H1 (cell line): ENCODE measurements at regions not wholly inside any gene's neighbourhood (a gene's known extent, or its start where the extent isn't known, plus 50 kb on each side); places are given as distances from the start of the nearest gene placed in this dataset.

Source experiments
- CTCF ChIA-PET: fragments of 300-600 bp; sonication (Branson Sonifier 250); formaldehyde crosslinking; loops from one replicate; lab custom pipeline; 2021; ENCODE audit not compliant: partially characterized antibody; lab: Charles Lee
- POLR2A ChIA-PET: fragments of 300-600 bp; sonication (Branson Sonifier 250); formaldehyde crosslinking; loops from one replicate; lab custom pipeline; 2021; ENCODE audit warnings: inconsistent platforms; ENCODE audit not compliant: partially characterized antibody; lab: Charles Lee
- DNase-seq, 2 experiments: peaks; one replicate each; pipeline versions ENCODE4 v3.0.0 to v3.0.0-alpha.2; 2010 to 2022; ENCODE audit warnings: low spot score in 2 of 2, low read depth in 1 of 2, mixed read lengths in 1 of 2
- FAIRE-seq: peaks from 2 replicates; lab custom pipeline; 2011; peaks lifted over from hg19 to GRCh38; lab: Jason Lieb, UNC
- H2AFZ ChIP-seq: 2 replicates; pipeline ENCODE4 v1.8.1; 2012; ENCODE audit warnings: low read length, inconsistent platforms
- H2AK5ac ChIP-seq: 2 replicates; pipeline ENCODE4 v1.6.1; 2013; ENCODE audit warnings: low read depth, low read length
- H2BK120ac ChIP-seq: replicated peaks from 2 replicates; pipeline ENCODE3; 2013; ENCODE audit warnings: low read depth, low read length, inconsistent platforms
- H2BK12ac ChIP-seq: 2 replicates; pipeline ENCODE4 v1.6.1; 2013; ENCODE audit warnings: low read depth, low read length
- H2BK15ac ChIP-seq: 2 replicates; pipeline ENCODE4 v1.6.1; 2013; ENCODE audit warnings: low read length
- H2BK20ac ChIP-seq: 2 replicates; pipeline ENCODE4 v1.6.1; 2013; ENCODE audit warnings: low read length
- H2BK5ac ChIP-seq: 2 replicates; pipeline ENCODE4 v1.6.1; 2013; ENCODE audit warnings: low read depth, low read length
- H3K14ac ChIP-seq: 2 replicates; pipeline ENCODE4 v1.6.1; 2013; ENCODE audit warnings: inconsistent platforms; ENCODE audit not compliant: insufficient read length
- H3K18ac ChIP-seq: 2 replicates; pipeline ENCODE4 v1.6.1; 2013; ENCODE audit warnings: low read length; ENCODE audit errors: extremely low read depth
- H3K23ac ChIP-seq: 2 replicates; pipeline ENCODE4 v1.6.1; 2013; ENCODE audit warnings: inconsistent platforms; ENCODE audit not compliant: insufficient read length
- H3K23me2 ChIP-seq: 2 replicates; pipeline ENCODE4 v1.6.1; 2013; ENCODE audit warnings: low read depth, low read length
- H3K27ac ChIP-seq: 2 replicates; pipeline ENCODE4 v1.6.1; 2011; ENCODE audit warnings: low read depth, low read length, inconsistent platforms
- H3K27me3 ChIP-seq, 4 experiments: replicated peaks in 1 of 4; 1 replicate in 1 of 4; 2 replicates in 3 of 4; pipeline versions ENCODE4 v1.6.1 to v1.8.1; 2011 to 2013; ENCODE audit warnings: low read length in 3 of 4, mild to moderate bottlenecking in 3 of 4, inconsistent platforms in 2 of 4, mixed read lengths in 2 of 4, moderate library complexity in 1 of 4; ENCODE audit not compliant: control insufficient read depth in 3 of 4, insufficient read depth in 3 of 4; ENCODE audit errors: extremely low read depth in 1 of 4
- H3K36me3 ChIP-seq, 4 experiments: 2 replicates each; pipeline versions ENCODE4 v1.6.1 to v1.8.1; 2011 to 2013; ENCODE audit warnings: mild to moderate bottlenecking in 4 of 4, low read length in 3 of 4, moderate library complexity in 2 of 4, control low read depth in 1 of 4, inconsistent platforms in 1 of 4; ENCODE audit not compliant: insufficient read depth in 4 of 4, control insufficient read depth in 2 of 4
- H3K4ac ChIP-seq: replicated peaks from 2 replicates; pipeline ENCODE3; 2013; ENCODE audit warnings: low read length, low read depth, mixed read lengths, inconsistent platforms; ENCODE audit not compliant: insufficient read length
- H3K4me1 ChIP-seq, 4 experiments: replicated peaks in 1 of 4; 1 replicate in 1 of 4; 2 replicates in 3 of 4; pipeline versions ENCODE4 v1.6.1 to v1.8.1; 2011 to 2013; ENCODE audit warnings: low read length in 3 of 4, inconsistent platforms in 2 of 4, mixed read lengths in 1 of 4; ENCODE audit not compliant: insufficient read depth in 4 of 4, control insufficient read depth in 3 of 4
- H3K4me2 ChIP-seq, 2 experiments: 2 replicates each; pipeline versions ENCODE4 v1.6.1 to v1.8.1; 2011 to 2013; ENCODE audit warnings: low read depth in 2 of 2, low read length in 2 of 2, control low read depth in 1 of 2, inconsistent platforms in 1 of 2, mild to moderate bottlenecking in 1 of 2; ENCODE audit not compliant: insufficient read depth in 1 of 2
- H3K4me3 ChIP-seq, 4 experiments: fragments of 200-600, 300-600 bp in 1 of 4; sonication (generic), shearing (Covaris generic), sonication (Bioruptor Twin) in 1 of 4; 2 replicates each; pipeline versions ENCODE4 v1.5.1 to v1.8.1; 2011 to 2016; ENCODE audit warnings: low read length in 4 of 4, low read depth in 3 of 4, control low read depth in 2 of 4, inconsistent platforms in 2 of 4, mild to moderate bottlenecking in 2 of 4, mixed read lengths in 1 of 4, moderate library complexity in 1 of 4; ENCODE audit not compliant: insufficient read depth in 2 of 4; ENCODE audit errors: extremely low read depth in 1 of 4
- H3K56ac ChIP-seq: replicated peaks from 2 replicates; pipeline ENCODE3; 2013; ENCODE audit warnings: low read depth, mild to moderate bottlenecking, mixed read lengths, low read length, inconsistent platforms; ENCODE audit not compliant: insufficient read length
- H3K79me1 ChIP-seq: 2 replicates; pipeline ENCODE4 v1.6.1; 2013; ENCODE audit warnings: low read depth, low read length, control low read depth
- H3K79me2 ChIP-seq, 2 experiments: 2 replicates each; pipeline versions ENCODE4 v1.6.1 to v1.8.1; 2012 to 2013; ENCODE audit warnings: low read length in 2 of 2, mild to moderate bottlenecking in 2 of 2, inconsistent platforms in 1 of 2; ENCODE audit not compliant: insufficient read depth in 2 of 2, control insufficient read depth in 1 of 2
- H3K9ac ChIP-seq, 4 experiments: replicated peaks in 1 of 4; 1 replicate in 1 of 4; 2 replicates in 3 of 4; pipeline versions ENCODE4 v1.6.1 to v1.8.1; 2011 to 2013; ENCODE audit warnings: low read depth in 3 of 4, low read length in 3 of 4, control low read depth in 2 of 4, mild to moderate bottlenecking in 2 of 4, moderate library complexity in 2 of 4, inconsistent platforms in 1 of 4; ENCODE audit errors: extremely low read depth in 1 of 4
- H3K9me3 ChIP-seq, 2 experiments: 2 replicates each; pipeline versions ENCODE4 v1.6.1 to v1.8.1; 2012 to 2013; ENCODE audit warnings: mild to moderate bottlenecking in 2 of 2, moderate library complexity in 2 of 2, control low read depth in 1 of 2, inconsistent platforms in 1 of 2, low read depth in 1 of 2, low read length in 1 of 2, mixed read lengths in 1 of 2; ENCODE audit not compliant: insufficient read depth in 2 of 2
- H4K20me1 ChIP-seq, 2 experiments: replicated peaks in 1 of 2; 2 replicates each; pipeline versions ENCODE3 to v1.8.1; 2011 to 2013; ENCODE audit warnings: inconsistent platforms in 2 of 2, low read length in 2 of 2, mild to moderate bottlenecking in 1 of 2; ENCODE audit not compliant: insufficient read depth in 2 of 2, control insufficient read depth in 1 of 2
- H4K5ac ChIP-seq: 2 replicates; pipeline ENCODE4 v1.6.1; 2013; ENCODE audit warnings: low read length, low read depth, mixed read lengths, inconsistent platforms; ENCODE audit not compliant: insufficient read length
- H4K8ac ChIP-seq: 2 replicates; pipeline ENCODE4 v1.8.0; 2013; ENCODE audit warnings: mild to moderate bottlenecking, moderate library complexity, low read length, inconsistent platforms; ENCODE audit not compliant: insufficient read depth; ENCODE audit errors: extremely low read depth
- H4K91ac ChIP-seq: replicated peaks from 2 replicates; pipeline ENCODE3; 2013; ENCODE audit warnings: low read length, mixed read lengths, inconsistent platforms; ENCODE audit not compliant: insufficient read length
- ATF3 ChIP-seq: IDR thresholded peaks from 2 replicates; pipeline ENCODE4 v1.6.1; 2011; ENCODE audit warnings: low read depth, mild to moderate bottlenecking, low read length; ENCODE audit not compliant: insufficient read depth
- KDM5A ChIP-seq: fragments of 200-600 bp; IDR thresholded peaks from 2 replicates; pipeline ENCODE4 v1.7.1; 2012; ENCODE audit warnings: mild to moderate bottlenecking, low read length, inconsistent platforms, mixed read lengths
- NANOG ChIP-seq: IDR thresholded peaks from 2 replicates; pipeline ENCODE4 v1.6.1; 2011; ENCODE audit warnings: low read length, low read depth, mild to moderate bottlenecking, inconsistent platforms; ENCODE audit not compliant: insufficient read depth, poor library complexity, severe bottlenecking
- POU5F1 ChIP-seq: IDR thresholded peaks from 2 replicates; pipeline ENCODE4 v1.6.1; 2011; ENCODE audit warnings: low read depth, mild to moderate bottlenecking, low read length, moderate library complexity
- SUZ12 ChIP-seq: fragments of 200-600 bp; sonication (generic); IDR thresholded peaks from 2 replicates; pipeline ENCODE4 v1.6.1; 2012; ENCODE audit warnings: mild to moderate bottlenecking, inconsistent platforms, low read length, moderate library complexity, mixed read lengths
- TCF12 ChIP-seq: IDR thresholded peaks from 2 replicates; pipeline ENCODE4 v1.6.1; 2011; ENCODE audit warnings: low read depth, mild to moderate bottlenecking, low read length
- TEAD4 ChIP-seq: IDR thresholded peaks from 2 replicates; pipeline ENCODE4 v1.6.1; 2012; ENCODE audit warnings: low read depth, low read length, inconsistent platforms, mixed read lengths
- WGBS, 2 experiments: shearing (Covaris generic) in 1 of 2; methylation state at CpG; one replicate each; pipeline versions ENCODE4 v1.1.6 to v1.1.7; 2013 to 2015; ENCODE audit warnings: low lambda C conversion rate in 2 of 2, mixed read lengths in 2 of 2, inconsistent platforms in 1 of 2, low coverage in 1 of 2, missing lambda C conversion rate in 1 of 2; ENCODE audit not compliant: insufficient replicate concordance in 2 of 2, insufficient coverage in 1 of 2, insufficient read length in 1 of 2; ENCODE audit errors: extremely low coverage in 1 of 2, missing lambda C conversion rate in 1 of 2; 5-methylcytosine and 5-hydroxymethylcytosine counted together
- TF ChIP-seq, protein P1 (sequence below): IDR thresholded peaks from 2 replicates; pipeline ENCODE4 v1.6.1; 2012; ENCODE audit warnings: low read length, inconsistent platforms

DNA sequence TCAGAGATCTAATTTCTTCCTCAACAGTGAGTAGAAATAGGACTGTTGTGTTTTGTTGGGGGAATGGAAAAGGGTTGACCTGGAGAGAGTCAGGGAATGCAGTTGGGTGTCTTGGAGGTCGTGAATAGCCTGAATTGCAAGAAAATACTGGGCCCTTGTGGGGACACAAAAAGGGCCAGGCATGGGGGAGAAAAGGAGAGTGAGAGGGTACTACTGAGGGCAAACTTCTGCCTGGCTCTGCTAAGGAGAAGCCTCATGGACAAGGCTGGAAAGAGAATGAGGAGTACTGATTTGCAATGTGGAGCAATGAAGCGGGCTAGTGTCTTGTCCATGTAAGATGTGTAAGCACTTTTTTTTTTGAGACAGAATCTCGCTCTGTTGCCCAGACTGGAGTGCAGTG, 96.2 kb upstream of the IRF2BP2 start:
- Histone ChIP-seq H2BK20ac (no peak overlapping the region), H2AK5ac (no peak overlapping the region), H3K14ac (no peak overlapping the region), H3K36me3 (no peaks in the 10 kb centered on the region), H3K4me1 (no peaks in the 10 kb centered on the region), H3K23me2 (no peaks in the 10 kb centered on the region), H3K23ac (no peak overlapping the region), H3K9me3 (no peaks in the 10 kb centered on the region), H3K56ac (no peak overlapping the region)
- CTCF ChIA-PET: no interaction called here
- FAIRE-seq: no peak
- 86% methylated on average over 3 of the region's 3 CpGs; no CpG with 5 or more reads in 1 of the 2 experiments for WGBS, 2 experiments
- TF ChIP-seq NANOG (no peak), POU5F1 (no peak), TEAD4 (no peak), ATF3 (no peak), TCF12 (no peak), SUZ12 (no peak), KDM5A (no peak)
- TF ChIP-seq, protein P1, sequence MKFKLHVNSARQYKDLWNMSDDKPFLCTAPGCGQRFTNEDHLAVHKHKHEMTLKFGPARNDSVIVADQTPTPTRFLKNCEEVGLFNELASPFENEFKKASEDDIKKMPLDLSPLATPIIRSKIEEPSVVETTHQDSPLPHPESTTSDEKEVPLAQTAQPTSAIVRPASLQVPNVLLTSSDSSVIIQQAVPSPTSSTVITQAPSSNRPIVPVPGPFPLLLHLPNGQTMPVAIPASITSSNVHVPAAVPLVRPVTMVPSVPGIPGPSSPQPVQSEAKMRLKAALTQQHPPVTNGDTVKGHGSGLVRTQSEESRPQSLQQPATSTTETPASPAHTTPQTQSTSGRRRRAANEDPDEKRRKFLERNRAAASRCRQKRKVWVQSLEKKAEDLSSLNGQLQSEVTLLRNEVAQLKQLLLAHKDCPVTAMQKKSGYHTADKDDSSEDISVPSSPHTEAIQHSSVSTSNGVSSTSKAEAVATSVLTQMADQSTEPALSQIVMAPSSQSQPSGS: no peak
- TF ChIP-seq, all 59 proteins: peak for 0
- Histone ChIP-seq H3K4ac (no peak overlapping the region), H3K27me3 (no peaks in the 10 kb centered on the region), H3K79me1 (no peaks in the 10 kb centered on the region), H3K4me2 (no peak overlapping the region), H3K4me3 (no peak overlapping the region), H4K8ac (no peak overlapping the region), H2BK12ac (no peak overlapping the region), H4K5ac (no peak overlapping the region), H4K91ac (no peak overlapping the region), H2BK120ac (no peak overlapping the region), H3K9ac (no peak overlapping the region), H2BK5ac (no peak overlapping the region), H3K79me2 (no peaks in the 10 kb centered on the region), H2BK15ac (no peak overlapping the region), H3K27ac (no peak overlapping the region), H3K18ac (no peak overlapping the region), H4K20me1 (no peaks in the 10 kb centered on the region), H2AFZ (no peak overlapping the region)
- POLR2A ChIA-PET: no interaction called here
- DNase-seq: peak in 1 of 2 experiments; percentile 8
